OCI-LY7 (cell line): ENCODE measurements at regions not wholly inside any gene's neighbourhood (a gene's known extent, or its start where the extent isn't known, plus 50 kb on each side); places are given as distances from the start of the nearest gene placed in this dataset.
"Not testable (repeated sequence)": the region's sequence is repeated elsewhere in the genome, so short reads cannot be mapped to it uniquely, and the experiment has no call there.

Experiments
- BruUV-seq: library from RNA; stranded (reverse); fragments of 400-500 nt; replicated peaks from 2 replicates; lab custom pipeline; 2021; lab: Mats Ljungman, UMichigan
- CTCF ChIA-PET: fragments of 300-600 bp; sonication (Branson Sonifier 250); formaldehyde crosslinking; loops from one replicate; lab custom pipeline; 2022; ENCODE audit warnings: antibody characterized with exemption; ENCODE audit not compliant: unreplicated experiment; lab: Charles Lee
- POLR2A ChIA-PET: fragments of 300-600 bp; sonication (Branson Sonifier 250); formaldehyde crosslinking; loops from one replicate; lab custom pipeline; 2022; ENCODE audit warnings: antibody characterized with exemption; lab: Charles Lee
- DNase-seq: peaks from one replicate; pipeline ENCODE4 v3.0.0-alpha.2; 2015; ENCODE audit warnings: low spot score
- H2AFZ ChIP-seq: fragments of 200-600 bp; sonication (generic), shearing (Covaris generic); 2 replicates; pipeline ENCODE4 v1.6.1; 2014; ENCODE audit warnings: mild to moderate bottlenecking, antibody characterized with exemption, low read length, moderate library complexity
- H3K27ac ChIP-seq: fragments of 200-600 bp; sonication (generic); 2 replicates; pipeline ENCODE4 v1.5.1; 2014; ENCODE audit warnings: mixed run types, low read depth, mild to moderate bottlenecking, moderate library complexity, low read length, inconsistent platforms; ENCODE audit not compliant: poor library complexity, severe bottlenecking
- H3K36me3 ChIP-seq: fragments of 200-600 bp; sonication (generic); 2 replicates; pipeline ENCODE4 v1.6.1; 2014; ENCODE audit warnings: mild to moderate bottlenecking, antibody characterized with exemption, low read length, moderate library complexity, mixed read lengths; ENCODE audit not compliant: insufficient read depth
- H3K4me1 ChIP-seq: fragments of 200-600 bp; sonication (generic); 2 replicates; pipeline ENCODE4 v1.5.1; 2014; ENCODE audit warnings: mild to moderate bottlenecking, low read length; ENCODE audit not compliant: insufficient read depth, poor library complexity, severe bottlenecking
- H3K4me2 ChIP-seq: fragments of 200-600 bp; sonication (generic); 2 replicates; pipeline ENCODE4 v1.6.1; 2014; ENCODE audit warnings: mild to moderate bottlenecking, low read length
- H3K4me3 ChIP-seq: fragments of 200-600 bp; sonication (generic); 2 replicates; pipeline ENCODE4 v1.5.1; 2014; ENCODE audit warnings: mild to moderate bottlenecking, low read depth, low read length; ENCODE audit not compliant: poor library complexity, severe bottlenecking
- H3K79me2 ChIP-seq: fragments of 200-600 bp; sonication (generic); 2 replicates; pipeline ENCODE4 v1.6.1; 2016; ENCODE audit warnings: low read depth, mild to moderate bottlenecking, low read length, moderate library complexity, mixed read lengths; ENCODE audit not compliant: insufficient read depth
- H3K9me2 ChIP-seq: fragments of 200-600 bp; sonication (generic); 2 replicates; pipeline ENCODE4 v1.6.1; 2016; ENCODE audit warnings: mild to moderate bottlenecking, low read length, mixed read lengths; ENCODE audit not compliant: insufficient read depth
- H3K9me3 ChIP-seq: fragments of 200-600 bp; sonication (generic); 2 replicates; pipeline ENCODE4 v1.6.1; 2014; ENCODE audit warnings: mild to moderate bottlenecking, mixed run types, low read length, mixed read lengths
- H4K20me1 ChIP-seq: fragments of 200-600 bp; sonication (generic); 2 replicates; pipeline ENCODE4 v1.6.1; 2014; ENCODE audit warnings: mild to moderate bottlenecking, antibody characterized with exemption, low read length, moderate library complexity, mixed read lengths; ENCODE audit not compliant: insufficient read depth
- intact Hi-C: fragments of 100-400 bp; cut with micrococcal nuclease; formaldehyde crosslinking; loops from one replicate; pipeline ENCODE4 v1.10.0; 2022; ENCODE audit not compliant: unreplicated experiment

DNA sequence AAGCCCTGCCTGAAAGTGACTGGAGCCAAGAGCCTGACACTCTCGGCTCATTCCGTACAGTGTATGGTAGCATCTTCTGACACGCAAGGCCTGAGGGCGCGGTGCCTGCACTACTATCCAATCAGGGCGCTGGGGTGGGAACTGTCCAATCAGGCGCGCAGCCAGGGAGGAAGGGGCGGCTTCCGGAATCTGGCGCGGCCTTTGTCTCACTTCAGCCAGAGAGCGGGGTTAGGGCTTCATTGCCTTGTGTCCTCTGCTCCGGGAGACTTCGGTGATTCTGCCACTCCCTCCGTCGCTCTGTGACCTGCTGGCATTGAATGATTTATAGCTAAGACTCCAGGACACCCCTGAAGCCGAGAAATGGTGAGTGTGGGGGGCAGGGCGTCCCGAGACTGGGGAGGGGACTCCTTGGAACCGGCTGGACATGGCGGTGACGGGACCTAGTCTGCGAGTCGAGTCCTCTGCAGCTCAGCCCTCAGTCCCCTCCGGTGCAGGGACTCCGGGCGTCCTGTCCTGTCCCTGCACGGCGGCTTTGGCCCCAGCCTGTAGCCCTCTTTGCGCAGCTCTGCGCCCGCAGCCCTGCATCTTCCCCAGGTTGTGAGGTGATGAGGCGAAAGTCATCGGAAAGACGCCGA lies 183.4 kb downstream of the LIPI start:
- Histone ChIP-seq H3K79me2 (peaks cover 14% of the 10 kb centered on the region), H3K27ac (peak overlapping the region; percentile 37), H3K4me3 (peak overlapping the region; percentile 79), H2AFZ (peak overlapping the region; percentile 94; the same call in 1 of the 2 replicates), H3K4me2 (peak overlapping the region; percentile 76), H3K4me1 (peaks cover 16% of the 10 kb centered on the region)
- BruUV-seq, POLR2A ChIA-PET, H3K36me3 ChIP-seq, H4K20me1 ChIP-seq, intact Hi-C loops, H3K9me3 ChIP-seq, H3K9me2 ChIP-seq: not testable (repeated sequence)
- CTCF ChIA-PET = interaction anchor here (0.6 kb wide), 1 partner anchor 74 kb away, joined by 3 read pairs; no protein-coding TSS in a partner anchor
- peak; percentile 93 for DNase-seq

- H3K79me2 ChIP-seq, DNase-seq, H3K9me2 ChIP-seq, H3K4me3 ChIP-seq, CTCF ChIA-PET, H2AFZ ChIP-seq, H3K27ac ChIP-seq, intact Hi-C loops, H3K36me3 ChIP-seq, H3K4me1 ChIP-seq, H3K9me3 ChIP-seq, POLR2A ChIA-PET, BruUV-seq, H4K20me1 ChIP-seq, H3K4me2 ChIP-seq: not testable (repeated sequence)
Measured at GRCh38 chr21:14020108-14020507, 190.6 kb downstream of the LIPI start.

DNA sequence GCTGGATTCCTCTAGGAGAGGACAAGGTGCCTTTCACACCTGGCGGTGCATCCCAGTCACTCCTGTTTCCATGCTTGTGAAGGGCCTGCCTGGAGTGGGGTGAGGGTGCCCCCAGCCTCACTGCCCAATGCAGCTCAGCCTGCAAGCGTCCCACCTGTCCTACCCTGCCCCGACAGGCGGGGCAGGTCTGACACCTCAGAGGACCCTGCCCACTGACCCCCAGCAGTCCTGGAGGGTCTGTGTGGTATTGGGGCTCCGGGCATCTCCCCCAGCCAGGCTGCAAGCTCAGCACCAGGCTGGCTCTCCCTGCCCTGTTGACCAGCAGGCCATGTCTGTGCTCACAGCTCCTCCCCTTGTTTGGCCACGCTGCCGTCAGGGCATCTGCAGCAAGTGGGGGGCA lies 194.9 kb downstream of the LIPI start:
- CTCF ChIA-PET, POLR2A ChIA-PET, H3K4me3 ChIP-seq, H3K36me3 ChIP-seq, H3K27ac ChIP-seq, H3K4me1 ChIP-seq, H4K20me1 ChIP-seq, intact Hi-C loops, BruUV-seq, DNase-seq, H3K9me2 ChIP-seq, H3K4me2 ChIP-seq, H3K79me2 ChIP-seq, H2AFZ ChIP-seq, H3K9me3 ChIP-seq: not testable (repeated sequence)

- POLR2A ChIA-PET, intact Hi-C loops, H3K36me3 ChIP-seq, H4K20me1 ChIP-seq, H3K9me2 ChIP-seq, DNase-seq, H3K4me3 ChIP-seq, H3K4me1 ChIP-seq, H3K9me3 ChIP-seq, H2AFZ ChIP-seq, H3K27ac ChIP-seq, H3K79me2 ChIP-seq, H3K4me2 ChIP-seq, BruUV-seq, CTCF ChIA-PET: not testable (repeated sequence)
Measured at GRCh38 chr21:14013623-14014498, 196.9 kb downstream of the LIPI start.
